AG09309 (cell line): ENCODE measurements at regions not wholly inside any gene's neighbourhood (a gene's known extent, or its start where the extent isn't known, plus 50 kb on each side); places are given as distances from the start of the nearest gene placed in this dataset.
"Not testable (repeated sequence)": the region's sequence is repeated elsewhere in the genome, so short reads cannot be mapped to it uniquely, and the experiment has no call there.

Experiments
- DNase-seq: peaks from one replicate; pipeline ENCODE4 v3.0.0-alpha.2; 2010; ENCODE audit warnings: low read depth
- H3K4me3 ChIP-seq: 2 replicates; pipeline ENCODE4 v1.5.1; 2011; ENCODE audit warnings: mild to moderate bottlenecking, low read depth, low read length, moderate library complexity; ENCODE audit not compliant: control insufficient read depth
- TF ChIP-seq, protein P1 (sequence below): IDR thresholded peaks from 2 replicates; pipeline ENCODE4 v1.5.1; 2011; ENCODE audit warnings: mild to moderate bottlenecking, low read depth, low read length, inconsistent platforms; ENCODE audit not compliant: insufficient read depth, control insufficient read depth; ENCODE audit errors: missing control alignments

DNA sequence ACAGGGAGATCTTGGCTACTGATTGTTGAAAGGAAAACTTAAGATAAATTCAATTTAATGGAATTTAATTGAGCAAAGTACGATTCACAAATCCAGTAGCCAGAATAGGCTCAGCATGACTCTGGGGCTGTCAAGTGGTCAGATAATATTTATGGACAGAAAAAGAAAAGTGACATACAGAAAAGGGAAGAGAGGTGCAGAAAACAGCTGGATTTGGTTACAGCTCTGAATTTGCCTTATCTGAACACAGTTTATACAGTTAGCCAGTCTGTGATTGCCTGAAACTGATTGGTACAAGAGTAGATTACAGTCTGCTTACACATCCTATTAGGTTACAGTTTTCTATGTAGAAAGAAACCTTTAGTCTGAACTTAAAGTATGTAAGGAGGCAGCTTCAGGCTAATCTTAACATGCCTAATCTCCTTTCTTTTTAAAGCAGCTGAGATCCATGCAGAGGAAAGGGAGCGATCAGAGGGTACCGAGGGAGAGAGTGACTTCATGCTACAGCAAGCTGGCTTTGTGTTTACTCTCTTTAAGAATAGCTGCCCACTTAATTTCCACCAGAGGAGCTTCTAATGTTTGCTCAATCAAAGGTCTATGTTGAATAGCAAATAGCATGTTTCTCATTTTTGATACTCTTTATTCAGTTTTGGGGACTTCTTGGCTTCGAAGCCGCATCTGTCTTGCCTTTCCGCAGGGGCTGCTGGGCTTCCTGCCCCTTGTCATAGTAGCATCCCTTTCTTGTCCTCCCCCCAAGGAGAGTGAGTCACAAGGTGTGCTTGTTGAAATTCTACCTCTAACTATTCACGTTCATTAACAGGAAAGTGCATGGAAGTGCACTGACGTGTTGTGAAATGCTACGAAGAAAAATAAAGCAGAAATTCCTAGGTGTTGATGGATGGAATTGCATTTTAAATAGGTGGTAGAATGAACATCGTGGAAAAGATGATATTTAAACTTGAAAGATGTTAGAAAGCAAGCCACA, 761.2 kb downstream of the TAF11L14 start:
- H3K4me3 ChIP-seq, result no peak overlapping the region
- DNase-seq, result no peak
- TF ChIP-seq, protein P1, sequence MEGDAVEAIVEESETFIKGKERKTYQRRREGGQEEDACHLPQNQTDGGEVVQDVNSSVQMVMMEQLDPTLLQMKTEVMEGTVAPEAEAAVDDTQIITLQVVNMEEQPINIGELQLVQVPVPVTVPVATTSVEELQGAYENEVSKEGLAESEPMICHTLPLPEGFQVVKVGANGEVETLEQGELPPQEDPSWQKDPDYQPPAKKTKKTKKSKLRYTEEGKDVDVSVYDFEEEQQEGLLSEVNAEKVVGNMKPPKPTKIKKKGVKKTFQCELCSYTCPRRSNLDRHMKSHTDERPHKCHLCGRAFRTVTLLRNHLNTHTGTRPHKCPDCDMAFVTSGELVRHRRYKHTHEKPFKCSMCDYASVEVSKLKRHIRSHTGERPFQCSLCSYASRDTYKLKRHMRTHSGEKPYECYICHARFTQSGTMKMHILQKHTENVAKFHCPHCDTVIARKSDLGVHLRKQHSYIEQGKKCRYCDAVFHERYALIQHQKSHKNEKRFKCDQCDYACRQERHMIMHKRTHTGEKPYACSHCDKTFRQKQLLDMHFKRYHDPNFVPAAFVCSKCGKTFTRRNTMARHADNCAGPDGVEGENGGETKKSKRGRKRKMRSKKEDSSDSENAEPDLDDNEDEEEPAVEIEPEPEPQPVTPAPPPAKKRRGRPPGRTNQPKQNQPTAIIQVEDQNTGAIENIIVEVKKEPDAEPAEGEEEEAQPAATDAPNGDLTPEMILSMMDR, result no peak

DNA sequence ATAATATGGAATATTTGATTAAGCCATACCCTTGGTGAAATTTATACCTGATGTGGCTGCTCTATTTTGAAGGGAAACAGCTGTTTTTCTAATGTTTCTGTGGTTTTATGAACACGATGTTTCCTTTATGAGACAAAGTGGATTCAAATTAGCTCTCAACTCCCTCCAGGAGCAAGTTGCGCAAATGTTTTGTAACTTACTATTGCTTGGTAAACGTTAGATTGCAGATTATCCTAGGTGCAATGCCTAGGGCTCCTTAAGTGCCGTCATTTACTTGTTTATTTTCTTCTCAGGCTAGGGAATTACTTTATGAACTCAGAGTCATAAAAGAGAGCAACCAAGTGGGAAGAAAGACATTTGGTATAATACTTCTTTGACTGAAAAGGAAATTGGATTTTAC, 763.1 kb downstream of the TAF11L14 start:
- TF ChIP-seq, protein P1, result no peak
- H3K4me3 ChIP-seq, result no peak overlapping the region
- no peak for DNase-seq

DNA sequence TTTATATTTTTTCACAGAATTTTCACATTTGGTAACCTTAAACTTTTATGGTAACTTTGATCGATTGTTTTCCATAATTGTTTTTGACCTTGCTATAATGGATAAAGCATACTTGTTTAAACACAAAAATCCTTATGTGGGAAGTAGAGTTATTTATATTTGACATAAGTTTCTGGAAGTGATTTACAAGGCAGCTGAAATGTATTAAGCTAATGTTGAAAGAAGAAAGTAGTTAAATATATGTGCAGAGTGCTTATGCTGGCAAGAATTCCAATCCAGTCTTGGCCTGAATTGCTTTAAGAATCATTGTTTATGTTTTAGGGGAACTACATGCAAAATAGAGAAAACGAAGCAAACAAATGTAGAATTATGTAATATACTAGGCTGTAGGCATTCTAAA, 763.6 kb downstream of the TAF11L14 start:
- H3K4me3 ChIP-seq, result no peak overlapping the region
- no peak for DNase-seq
- TF ChIP-seq, protein P1, result no peak

DNA sequence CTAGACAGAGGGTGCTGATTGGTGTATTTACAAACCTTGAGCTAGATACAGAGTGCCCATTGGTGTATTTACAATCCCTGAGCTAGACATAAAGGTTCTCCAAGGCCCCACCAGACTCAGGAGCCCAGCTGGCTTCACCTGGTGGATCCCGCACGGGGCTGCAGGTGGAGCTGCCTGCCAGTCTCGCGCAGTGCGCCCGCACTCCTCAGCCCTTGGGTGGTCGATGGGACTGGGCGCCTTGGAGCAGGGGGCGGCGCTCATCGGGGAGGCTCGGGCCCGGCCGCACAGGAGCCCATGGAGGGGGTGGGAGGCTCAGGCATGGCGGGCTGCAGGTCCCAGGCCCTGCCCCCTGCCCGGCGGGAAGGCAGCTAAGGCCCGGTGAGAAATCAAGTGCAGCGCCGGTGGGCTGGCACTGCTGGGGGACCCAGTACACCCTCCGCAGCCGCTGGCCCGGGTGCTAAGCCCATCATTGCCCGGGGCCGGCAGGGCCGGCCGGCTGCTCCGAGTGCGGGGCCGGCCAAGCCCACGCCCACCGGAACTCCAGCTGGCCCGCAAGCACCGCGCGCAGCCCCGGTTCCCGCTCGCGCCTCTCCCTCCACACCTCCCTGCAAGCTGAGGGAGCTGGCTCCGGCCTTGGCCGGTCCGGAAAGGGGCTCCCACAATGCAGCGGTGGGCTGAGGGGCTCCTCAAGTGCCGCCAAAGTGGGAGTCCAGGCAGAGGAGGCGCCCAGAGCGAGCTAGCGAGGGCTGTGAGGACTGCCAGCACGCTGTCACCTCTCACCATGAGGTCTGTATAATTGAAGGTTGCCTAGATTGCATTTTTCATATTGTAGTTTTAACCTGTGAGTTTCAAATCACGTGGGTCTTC, 765.4 kb downstream of the TAF11L14 start:
- not testable (repeated sequence) for H3K4me3 ChIP-seq, DNase-seq

DNA sequence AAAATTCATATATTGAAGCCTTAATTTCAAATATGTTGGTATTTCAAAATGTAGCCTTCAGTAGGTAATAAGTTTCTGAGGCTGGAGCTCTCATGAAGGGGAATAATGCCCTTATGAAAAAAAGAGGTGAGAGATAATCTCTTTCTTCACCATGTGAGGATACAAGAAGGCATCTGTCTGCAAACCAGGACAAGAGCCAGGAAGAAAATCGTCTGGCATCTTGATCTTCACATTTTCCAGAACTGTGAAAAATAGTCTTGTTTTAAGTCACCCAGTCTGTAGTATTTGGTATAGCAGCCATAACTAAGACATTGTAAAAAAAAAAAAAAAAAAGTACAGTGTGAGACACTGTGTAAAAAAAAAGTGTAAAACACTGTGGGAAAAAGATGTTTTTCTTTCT, 768.9 kb downstream of the TAF11L14 start:
- no peak overlapping the region for H3K4me3 ChIP-seq
- DNase-seq, result no peak
- TF ChIP-seq, protein P1, result no peak

DNA sequence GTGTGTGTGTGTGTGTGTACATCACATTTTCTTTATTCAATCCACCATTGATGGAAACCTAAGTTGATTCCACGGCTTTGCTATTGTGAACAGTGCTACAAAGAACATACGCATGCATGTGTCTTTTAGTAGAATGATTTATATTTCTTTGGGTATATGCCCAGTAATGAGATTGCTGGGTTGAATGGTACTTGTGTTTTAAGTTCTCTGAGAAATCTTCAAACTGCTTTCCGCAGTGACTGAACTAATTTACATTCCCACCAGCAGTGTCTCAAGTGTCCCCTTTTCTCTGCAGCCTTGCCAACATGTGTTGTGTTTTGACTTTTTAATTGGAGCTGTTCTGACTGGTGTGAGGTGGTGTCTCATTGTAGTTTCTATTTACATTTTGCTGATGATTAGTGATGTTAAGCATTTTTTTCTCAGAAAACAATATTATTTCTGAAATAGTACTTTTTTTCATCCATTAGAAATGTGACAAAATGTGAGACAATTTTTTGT, 769.7 kb downstream of the TAF11L14 start:
- no peak for DNase-seq
- H3K4me3 ChIP-seq, result no peak overlapping the region
- TF ChIP-seq, protein P1, result no peak
